ENCODE measurements at regions not wholly inside any gene's neighbourhood (a gene's known extent, or its start where the extent isn't known, plus 50 kb on each side); places are given as distances from the start of the nearest gene placed in this dataset.

- TF ChIP-seq, protein P1, sequence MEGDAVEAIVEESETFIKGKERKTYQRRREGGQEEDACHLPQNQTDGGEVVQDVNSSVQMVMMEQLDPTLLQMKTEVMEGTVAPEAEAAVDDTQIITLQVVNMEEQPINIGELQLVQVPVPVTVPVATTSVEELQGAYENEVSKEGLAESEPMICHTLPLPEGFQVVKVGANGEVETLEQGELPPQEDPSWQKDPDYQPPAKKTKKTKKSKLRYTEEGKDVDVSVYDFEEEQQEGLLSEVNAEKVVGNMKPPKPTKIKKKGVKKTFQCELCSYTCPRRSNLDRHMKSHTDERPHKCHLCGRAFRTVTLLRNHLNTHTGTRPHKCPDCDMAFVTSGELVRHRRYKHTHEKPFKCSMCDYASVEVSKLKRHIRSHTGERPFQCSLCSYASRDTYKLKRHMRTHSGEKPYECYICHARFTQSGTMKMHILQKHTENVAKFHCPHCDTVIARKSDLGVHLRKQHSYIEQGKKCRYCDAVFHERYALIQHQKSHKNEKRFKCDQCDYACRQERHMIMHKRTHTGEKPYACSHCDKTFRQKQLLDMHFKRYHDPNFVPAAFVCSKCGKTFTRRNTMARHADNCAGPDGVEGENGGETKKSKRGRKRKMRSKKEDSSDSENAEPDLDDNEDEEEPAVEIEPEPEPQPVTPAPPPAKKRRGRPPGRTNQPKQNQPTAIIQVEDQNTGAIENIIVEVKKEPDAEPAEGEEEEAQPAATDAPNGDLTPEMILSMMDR (conservative IDR thresholded peaks at IDR 0.05; ENCODE audit: low read depth, low read length), result no peak
- H3K4me3 ChIP-seq (ENCODE audit: low read depth, low read length), result peak overlapping the region; percentile 20
- DNase-seq (ENCODE audit: low read depth), result peak; percentile 94
Observed at GRCh38 chrX:40471965-40472648, 108.7 kb upstream of the ATP6AP2 start.

GRCh38 chrX:40470830-40471429 is 109.8 kb upstream of the ATP6AP2 start:
- TF ChIP-seq, protein P1 (conservative IDR thresholded peaks at IDR 0.05; ENCODE audit: low read depth, low read length), result no peak
- DNase-seq (ENCODE audit: low read depth), result peak; percentile 31
- H3K4me3 ChIP-seq (ENCODE audit: low read depth, low read length), result no peak overlapping the region

DNA sequence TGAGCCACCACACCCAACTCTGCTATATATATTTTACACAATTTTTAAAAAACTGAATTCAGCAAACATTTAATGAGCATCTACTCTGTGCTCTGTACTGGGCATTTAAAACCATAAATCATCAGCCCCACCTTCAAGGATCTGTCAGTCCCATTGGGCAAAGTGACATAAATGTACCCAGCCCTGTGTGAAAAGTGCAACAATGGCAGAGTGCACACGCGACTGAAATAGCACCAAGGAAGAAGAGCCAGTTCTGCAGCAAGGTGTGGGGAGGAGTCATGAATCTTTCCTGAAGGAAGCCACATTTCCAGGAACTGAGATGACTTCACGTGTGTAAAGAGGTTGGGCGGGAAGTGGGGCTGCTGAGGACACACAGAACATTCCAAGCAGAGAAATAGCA is 111.5 kb upstream of the ATP6AP2 start:
- DNase-seq (ENCODE audit: low read depth), result no peak
- no peak overlapping the region for H3K4me3 ChIP-seq (ENCODE audit: low read depth, low read length)
- TF ChIP-seq, protein P1 (conservative IDR thresholded peaks at IDR 0.05; ENCODE audit: low read depth, low read length), result no peak

DNA sequence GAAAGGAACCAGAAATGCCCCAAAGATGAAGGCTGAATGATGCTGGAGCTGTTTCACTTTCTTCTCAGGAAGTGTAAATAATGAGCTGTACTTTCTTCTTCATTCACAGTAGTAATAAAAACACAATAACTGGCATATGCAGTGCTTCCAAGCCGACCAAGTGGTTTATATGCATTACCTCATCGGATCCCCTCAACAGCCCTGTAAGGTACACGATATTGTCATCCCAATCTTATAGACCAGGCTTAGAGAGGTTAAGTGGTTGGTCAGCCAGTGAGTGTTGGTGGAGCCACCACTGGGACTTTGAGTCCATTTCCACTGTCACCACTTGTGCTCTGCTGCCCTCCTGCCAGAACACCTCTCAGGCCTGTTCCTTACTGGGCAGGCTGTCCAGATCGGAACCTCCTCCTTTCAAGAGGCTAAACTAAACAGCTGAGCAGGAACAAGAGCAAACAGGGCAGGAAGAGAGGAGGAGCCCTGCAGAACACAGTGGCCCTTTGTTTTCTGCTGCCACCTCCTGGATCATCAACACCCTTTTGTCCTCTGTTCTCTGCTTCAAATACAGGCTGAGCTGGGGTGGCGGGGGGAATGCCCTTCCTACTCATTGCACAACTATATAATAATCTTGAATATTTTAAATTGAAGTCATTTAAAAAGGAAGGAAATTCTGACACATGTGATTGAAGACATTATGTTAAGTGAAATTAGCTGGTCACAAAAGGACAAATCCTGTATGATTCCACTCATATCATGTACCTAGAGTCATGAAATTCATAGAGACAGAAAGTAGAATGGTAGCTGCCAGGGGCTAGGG is 112.5 kb upstream of the ATP6AP2 start:
- H3K4me3 ChIP-seq (ENCODE audit: low read depth, low read length), result no peak overlapping the region
- DNase-seq (ENCODE audit: low read depth), result peak; percentile 52
- TF ChIP-seq, protein P1 (conservative IDR thresholded peaks at IDR 0.05; ENCODE audit: low read depth, low read length), result peak; percentile 46

- TF ChIP-seq, protein P1 (conservative IDR thresholded peaks at IDR 0.05; ENCODE audit: low read depth, low read length), result no peak
- no peak overlapping the region for H3K4me3 ChIP-seq (ENCODE audit: low read depth, low read length)
- no peak for DNase-seq (ENCODE audit: low read depth)
Observed at GRCh38 chrX:40467454-40467853, 113.3 kb upstream of the ATP6AP2 start.

GRCh38 chrX:40465735-40466551 is 114.8 kb upstream of the ATP6AP2 start:
- DNase-seq (ENCODE audit: low read depth), result no peak
- no peak overlapping the region for H3K4me3 ChIP-seq (ENCODE audit: low read depth, low read length)
- TF ChIP-seq, protein P1 (conservative IDR thresholded peaks at IDR 0.05; ENCODE audit: low read depth, low read length), result no peak
